ENCODE measurements at regions not wholly inside any gene's neighbourhood (a gene's known extent, or its start where the extent isn't known, plus 50 kb on each side); places are given as distances from the start of the nearest gene placed in this dataset.

GRCh38 chr7:54882694-54883093, 123.7 kb upstream of the SEC61G start:
- no peak for TF ChIP-seq CTCF (IDR thresholded peaks at IDR 0.05; ENCODE audit: insufficient read depth, low read length, poor library complexity, severe bottlenecking)
- no peak for TF ChIP-seq EZH2phosphoT487 (conservative IDR thresholded peaks at IDR 0.05; ENCODE audit: low read length)

Data from SU-DHL-6 (cell line).